HFFc6 (cell line): ENCODE measurements at regions not wholly inside any gene's neighbourhood (a gene's known extent, or its start where the extent isn't known, plus 50 kb on each side); places are given as distances from the start of the nearest gene placed in this dataset.

Source experiments
- DNase-seq: peaks from one replicate; pipeline ENCODE4 v3.0.0-alpha.2; 2018
- H3K27ac Mint-ChIP-seq: 2 replicates; pipeline ENCODE4 v1.8.0; 2020; ENCODE audit warnings: mild to moderate bottlenecking, mixed read lengths
- H3K27me3 Mint-ChIP-seq: 2 replicates; pipeline ENCODE4 v1.8.0; 2021; ENCODE audit warnings: mild to moderate bottlenecking, moderate library complexity, mixed read lengths; ENCODE audit not compliant: insufficient read depth
- H3K36me3 Mint-ChIP-seq: 2 replicates; pipeline ENCODE4 v1.8.0; 2021; ENCODE audit warnings: low read depth, mixed read lengths
- H3K4me1 Mint-ChIP-seq: 2 replicates; pipeline ENCODE4 v1.8.0; 2020; ENCODE audit warnings: low read depth, mixed read lengths
- H3K4me3 Mint-ChIP-seq: 2 replicates; pipeline ENCODE4 v1.8.0; 2020; ENCODE audit warnings: mild to moderate bottlenecking, moderate library complexity, mixed read lengths
- H3K9me3 Mint-ChIP-seq: 2 replicates; pipeline ENCODE4 v1.8.0; 2020; ENCODE audit warnings: mild to moderate bottlenecking, mixed read lengths
- TF ChIP-seq, protein P1 (sequence below): fragments of 200-600 bp; sonication (generic); IDR thresholded peaks from 2 replicates; pipeline ENCODE4 v1.5.0; 2021; ENCODE audit warnings: antibody characterized with exemption, mild to moderate bottlenecking

DNA sequence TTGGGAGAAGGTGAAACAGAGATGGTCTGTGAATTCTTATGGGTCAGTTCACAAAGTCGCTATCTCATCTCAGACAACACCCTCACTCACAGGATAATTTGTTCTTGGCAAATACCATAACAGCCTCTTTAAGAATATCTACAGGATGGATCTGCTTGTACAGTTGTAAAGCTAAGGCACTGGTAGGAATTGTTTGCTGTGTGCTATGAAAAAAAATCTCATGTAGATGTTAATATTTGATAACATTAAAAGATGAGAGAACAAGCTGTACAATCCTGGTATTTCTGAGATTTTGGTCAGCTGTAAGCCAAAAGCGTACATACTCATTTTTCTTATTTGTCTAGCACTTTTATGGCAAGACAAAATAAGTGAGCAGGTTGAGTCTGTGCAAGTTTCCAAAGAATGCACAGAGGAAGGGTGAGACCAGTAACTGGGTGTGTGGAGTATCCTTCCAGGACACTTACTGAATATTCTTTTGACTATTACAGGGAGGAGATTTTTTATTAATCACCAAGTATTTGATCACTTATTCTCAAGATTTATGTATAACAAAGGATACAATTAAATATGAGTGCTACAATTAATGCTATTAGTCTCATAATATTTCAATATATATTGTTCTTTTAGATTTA, 814.5 kb upstream of the MIR17HG start:
- Mint-ChIP-seq H3K27ac (no peak overlapping the region), H3K36me3 (no peaks in the 10 kb centered on the region), H3K9me3 (no peaks in the 10 kb centered on the region), H3K4me1 (peaks cover 33% of the 10 kb centered on the region), H3K27me3 (peaks cover 3% of the 10 kb centered on the region; the same call in 1 of the 2 replicates), H3K4me3 (no peak overlapping the region)
- TF ChIP-seq, protein P1, sequence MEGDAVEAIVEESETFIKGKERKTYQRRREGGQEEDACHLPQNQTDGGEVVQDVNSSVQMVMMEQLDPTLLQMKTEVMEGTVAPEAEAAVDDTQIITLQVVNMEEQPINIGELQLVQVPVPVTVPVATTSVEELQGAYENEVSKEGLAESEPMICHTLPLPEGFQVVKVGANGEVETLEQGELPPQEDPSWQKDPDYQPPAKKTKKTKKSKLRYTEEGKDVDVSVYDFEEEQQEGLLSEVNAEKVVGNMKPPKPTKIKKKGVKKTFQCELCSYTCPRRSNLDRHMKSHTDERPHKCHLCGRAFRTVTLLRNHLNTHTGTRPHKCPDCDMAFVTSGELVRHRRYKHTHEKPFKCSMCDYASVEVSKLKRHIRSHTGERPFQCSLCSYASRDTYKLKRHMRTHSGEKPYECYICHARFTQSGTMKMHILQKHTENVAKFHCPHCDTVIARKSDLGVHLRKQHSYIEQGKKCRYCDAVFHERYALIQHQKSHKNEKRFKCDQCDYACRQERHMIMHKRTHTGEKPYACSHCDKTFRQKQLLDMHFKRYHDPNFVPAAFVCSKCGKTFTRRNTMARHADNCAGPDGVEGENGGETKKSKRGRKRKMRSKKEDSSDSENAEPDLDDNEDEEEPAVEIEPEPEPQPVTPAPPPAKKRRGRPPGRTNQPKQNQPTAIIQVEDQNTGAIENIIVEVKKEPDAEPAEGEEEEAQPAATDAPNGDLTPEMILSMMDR, result no peak
- DNase-seq, result no peak

DNA sequence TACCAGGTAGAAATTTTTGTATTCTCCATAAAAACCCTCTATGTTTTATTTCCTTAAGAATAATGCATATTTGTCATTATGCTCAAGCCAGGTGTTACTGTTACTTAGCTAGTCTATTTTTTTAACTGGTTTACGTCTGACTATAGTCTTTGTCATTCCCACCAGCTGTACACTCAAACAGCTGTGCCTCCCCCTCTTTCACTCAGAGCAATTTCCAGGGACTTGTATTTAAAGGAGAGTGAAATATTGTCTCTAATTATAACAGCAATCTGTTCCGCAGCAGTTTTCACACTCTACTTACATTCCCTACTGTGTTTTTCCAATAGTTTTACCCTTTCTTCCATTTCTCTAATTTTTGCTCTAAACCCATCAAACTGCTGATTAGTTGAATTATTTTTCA, 813.6 kb upstream of the MIR17HG start:
- Mint-ChIP-seq H3K36me3 (peaks cover 7% of the 10 kb centered on the region; the same call in 1 of the 2 replicates), H3K27ac (peak overlapping the region; percentile 12; the same call in 1 of the 2 replicates), H3K4me3 (peak overlapping the region; percentile 43; the same call in 1 of the 2 replicates), H3K27me3 (peaks cover 3% of the 10 kb centered on the region; the same call in 1 of the 2 replicates), H3K4me1 (peaks cover 38% of the 10 kb centered on the region), H3K9me3 (no peaks in the 10 kb centered on the region; the same call in 1 of the 2 replicates)
- TF ChIP-seq, protein P1, result no peak
- no peak for DNase-seq

DNA sequence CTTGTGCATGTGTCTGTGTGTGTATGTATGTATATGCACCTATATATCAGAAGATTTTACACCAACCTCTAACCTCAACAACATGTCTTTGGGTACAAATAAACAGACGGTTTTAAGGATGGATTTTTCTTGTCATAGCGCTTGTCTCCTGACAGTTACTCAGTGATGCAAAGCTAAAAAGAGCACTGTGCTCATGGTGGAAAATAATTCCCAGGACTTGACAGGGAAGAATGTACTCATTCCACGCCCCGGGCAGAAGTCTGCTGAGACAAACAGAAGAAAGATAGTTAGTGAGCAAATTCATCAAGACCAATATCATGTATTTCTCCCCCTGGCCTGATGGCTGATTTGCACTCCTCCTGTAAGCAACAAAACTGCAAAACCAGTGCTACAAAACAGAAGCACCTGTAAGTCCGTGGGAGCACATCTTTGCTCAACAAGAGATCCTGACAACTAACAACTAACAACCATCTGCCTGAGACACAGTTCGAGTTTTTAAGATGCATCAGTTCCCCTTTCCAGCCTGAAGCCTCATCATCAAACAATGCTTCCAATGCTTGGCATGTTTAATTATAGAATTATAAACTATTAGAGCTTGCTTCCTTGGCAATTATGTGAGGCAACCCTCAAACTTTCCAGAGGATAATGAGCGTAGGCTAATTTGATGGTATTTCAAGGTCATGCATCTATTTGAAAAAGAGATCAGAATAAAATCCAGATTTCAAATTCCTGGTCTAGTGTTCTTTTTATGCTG, 812.7 kb upstream of the MIR17HG start:
- TF ChIP-seq, protein P1, result no peak
- DNase-seq, result peak; percentile 82
- Mint-ChIP-seq H3K36me3 (peaks cover 12% of the 10 kb centered on the region), H3K9me3 (no peaks in the 10 kb centered on the region; the same call in 1 of the 2 replicates), H3K4me3 (peak overlapping the region; percentile 69), H3K4me1 (peaks cover 38% of the 10 kb centered on the region), H3K27ac (peak overlapping the region; percentile 73), H3K27me3 (peaks cover 3% of the 10 kb centered on the region; the same call in 1 of the 2 replicates)

DNA sequence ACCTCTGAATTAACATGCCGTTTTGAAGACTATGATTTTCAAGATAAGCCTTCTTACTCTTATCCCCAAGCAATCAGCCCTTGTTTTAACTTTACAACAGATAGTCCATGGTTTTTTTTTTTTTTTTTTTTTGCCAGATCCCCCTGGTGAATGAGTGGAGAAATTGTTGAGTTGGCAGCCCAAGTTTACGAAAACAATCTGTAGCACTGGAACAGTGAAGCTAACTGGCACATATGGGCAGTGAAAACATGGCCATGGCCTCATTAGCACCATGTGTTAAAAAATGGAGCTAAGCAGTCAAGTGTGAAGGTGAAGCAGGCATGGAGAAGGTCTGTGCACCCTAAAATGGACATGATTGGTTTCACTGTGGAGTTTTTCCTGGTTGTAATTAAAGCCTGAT, 812.1 kb upstream of the MIR17HG start:
- peaks cover 12% of the 10 kb centered on the region for H3K36me3 Mint-ChIP-seq
- peak overlapping the region; percentile 73 for H3K27ac Mint-ChIP-seq
- peak overlapping the region; percentile 69 for H3K4me3 Mint-ChIP-seq

DNA sequence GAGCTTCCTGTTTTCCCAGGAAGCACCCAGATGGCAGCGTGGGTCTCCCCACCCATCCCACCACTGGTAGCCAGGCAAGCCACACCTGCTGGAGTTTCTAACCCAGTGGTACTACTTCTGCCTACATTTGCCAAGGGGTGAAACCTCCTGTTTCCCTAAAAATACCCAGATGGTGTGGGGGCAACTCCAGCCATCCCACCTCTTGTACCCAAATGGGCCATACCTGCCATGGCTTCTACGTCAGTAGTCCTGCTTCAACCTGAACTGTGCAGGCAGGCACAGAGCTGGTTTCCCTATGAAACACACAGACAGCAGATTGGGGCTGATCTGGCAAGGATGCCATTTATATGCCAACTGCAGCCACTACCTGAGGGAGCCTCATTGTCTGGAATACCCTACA, 809.4 kb upstream of the MIR17HG start:
- no peak for DNase-seq
- H3K27ac Mint-ChIP-seq, result no peak overlapping the region
- H3K4me3 Mint-ChIP-seq, result no peak overlapping the region
- H3K4me1 Mint-ChIP-seq, result peaks cover 31% of the 10 kb centered on the region
- TF ChIP-seq, protein P1, result no peak
- peaks cover 12% of the 10 kb centered on the region for H3K36me3 Mint-ChIP-seq
- H3K9me3 Mint-ChIP-seq, result no peaks in the 10 kb centered on the region; the same call in 1 of the 2 replicates
- H3K27me3 Mint-ChIP-seq, result peaks cover 3% of the 10 kb centered on the region; the same call in 1 of the 2 replicates

More for the DNA sequence above, 812.1 kb upstream of the MIR17HG start:
- DNase-seq, result no peak
- Mint-ChIP-seq H3K4me1 (peaks cover 38% of the 10 kb centered on the region), H3K27me3 (peaks cover 3% of the 10 kb centered on the region; the same call in 1 of the 2 replicates), H3K9me3 (no peaks in the 10 kb centered on the region; the same call in 1 of the 2 replicates)
- TF ChIP-seq, protein P1, result 0 out of 2 replicates have a peak, but pooled peaks have one; percentile 8
